A549 (cell line): ENCODE measurements at regions not wholly inside any gene's neighbourhood (a gene's known extent, or its start where the extent isn't known, plus 50 kb on each side); places are given as distances from the start of the nearest gene placed in this dataset.

Source experiments
- ATAC-seq, 2 experiments: fragments of 200-7000 bp in 1 of 2; fragments of >200 bp in 1 of 2; cut with Nextera tagmentation in 1 of 2; cut with Tn5 transposase in 1 of 2; 3 replicates each; pipeline versions ENCODE4 v1.8.0 to v1.9.1; 2018 to 2020; ENCODE audit warnings: mild to moderate bottlenecking in 1 of 2, moderate library complexity in 1 of 2
- CTCF ChIA-PET: fragments of 300-600 bp; sonication (Branson Sonifier 250); formaldehyde crosslinking; extraction: SDS; loops from one replicate; lab custom pipeline; 2021; ENCODE audit warnings: antibody characterized with exemption, inconsistent platforms; lab: Yijun Ruan, JAX
- POLR2A ChIA-PET: fragments of 350-600 bp; formaldehyde crosslinking; extraction: SDS; loops from one replicate; lab custom pipeline; 2021; ENCODE audit warnings: antibody characterized with exemption, inconsistent platforms; lab: Yijun Ruan, JAX
- DNase-seq, 2 experiments: peaks; one replicate each; pipeline versions ENCODE4 v3.0.0 to v3.0.0-alpha.2; 2011 to 2016; ENCODE audit warnings: low read depth in 1 of 2, low spot score in 1 of 2
- FAIRE-seq: peaks from 2 replicates; lab custom pipeline; 2011; peaks lifted over from hg19 to GRCh38; lab: Jason Lieb, UNC
- H3K27ac ChIP-seq, 2 experiments: fragments of >200 bp; sonication (Bioruptor Twin); formaldehyde crosslinking; 3 replicates each; pipeline ENCODE4 v1.5.1; 2016 to 2017
- H3K4me1 ChIP-seq: fragments of >200 bp; sonication (Bioruptor Twin); formaldehyde crosslinking; 3 replicates; pipeline ENCODE4 v1.6.1; 2016
- H3K4me2 ChIP-seq: fragments of >200 bp; sonication (Bioruptor Twin); formaldehyde crosslinking; 3 replicates; pipeline ENCODE4 v1.6.1; 2016
- H3K4me3 ChIP-seq: fragments of >200 bp; sonication (Bioruptor Twin); formaldehyde crosslinking; 3 replicates; pipeline ENCODE4 v1.5.1; 2016
- H3K9me3 ChIP-seq: fragments of >200 bp; sonication (Bioruptor Twin); formaldehyde crosslinking; 3 replicates; pipeline ENCODE4 v1.6.1; 2016
- ATOH8 ChIP-seq: fragments of 250-450 bp; sonication (Bioruptor Pico); IDR thresholded peaks from 2 replicates; pipeline ENCODE4 v1.5.0; 2020; ENCODE audit warnings: low read depth, mild to moderate bottlenecking, moderate library complexity
- CBX2 ChIP-seq: fragments of 200-600 bp; sonication (generic); IDR thresholded peaks from 2 replicates; pipeline ENCODE4 v1.6.1; 2016; ENCODE audit warnings: low read depth, mild to moderate bottlenecking, borderline replicate concordance
- CEBPB ChIP-seq, 2 experiments: fragments of >200 bp in 1 of 2; sonication (Bioruptor Twin) in 1 of 2; formaldehyde crosslinking in 1 of 2; IDR thresholded peaks; 2 replicates each; pipeline ENCODE4 v1.6.1; 2012 to 2016
- CHD2 ChIP-seq: fragments of 150-350 bp; IDR thresholded peaks from 2 replicates; pipeline ENCODE4 v1.6.1; 2014; ENCODE audit warnings: low read length; ENCODE audit not compliant: partially characterized antibody
- E2F6 ChIP-seq: IDR thresholded peaks from 2 replicates; pipeline ENCODE4 v1.6.1; 2012; ENCODE audit warnings: low read depth, borderline replicate concordance
- EHMT2 ChIP-seq: fragments of 200-600 bp; sonication (generic); IDR thresholded peaks from 2 replicates; pipeline ENCODE4 v1.6.1; 2016; ENCODE audit warnings: antibody characterized with exemption, low read depth, mild to moderate bottlenecking, moderate library complexity
- ELK1 ChIP-seq: fragments of 150-350 bp; IDR thresholded peaks from 2 replicates; pipeline ENCODE4 v1.6.1; 2014; ENCODE audit warnings: low read depth, mild to moderate bottlenecking, low read length
- FOSB ChIP-seq: fragments of 250-450 bp; sonication (Bioruptor Pico); IDR thresholded peaks from 2 replicates; pipeline ENCODE4 v1.5.0; 2020; ENCODE audit warnings: mild to moderate bottlenecking, moderate library complexity
- GATA3 ChIP-seq: IDR thresholded peaks from 2 replicates; pipeline ENCODE4 v1.6.1; 2012; ENCODE audit warnings: borderline replicate concordance
- HDAC2 ChIP-seq: fragments of 200-600 bp; sonication (generic); IDR thresholded peaks from 2 replicates; pipeline ENCODE4 v1.6.1; 2016
- HES2 ChIP-seq: fragments of >200 bp; sonication (Bioruptor Twin); formaldehyde crosslinking; IDR thresholded peaks from 2 replicates; pipeline ENCODE4 v1.6.1; 2016
- HOXB13 ChIP-seq: fragments of 250-450 bp; sonication (Bioruptor Pico); IDR thresholded peaks from 2 replicates; pipeline ENCODE4 v1.5.0; 2020; ENCODE audit warnings: low read depth, mild to moderate bottlenecking, moderate library complexity
- KDM1A ChIP-seq: fragments of 200-600 bp; sonication (generic); IDR thresholded peaks from 2 replicates; pipeline ENCODE4 v1.6.1; 2016; ENCODE audit warnings: low read depth, mild to moderate bottlenecking
- MAFK ChIP-seq: fragments of 450-650 bp; IDR thresholded peaks from 2 replicates; pipeline ENCODE4 v1.6.1; 2014; ENCODE audit not compliant: partially characterized antibody
- MYC ChIP-seq: IDR thresholded peaks from 2 replicates; pipeline ENCODE4 v1.6.1; 2012; ENCODE audit warnings: mild to moderate bottlenecking, inconsistent platforms, low read length, improper control_type of control experiment, borderline replicate concordance
- NPAS2 ChIP-seq: fragments of 250-450 bp; sonication (Bioruptor Pico); IDR thresholded peaks from 2 replicates; pipeline ENCODE4 v1.8.0; 2022; ENCODE audit warnings: mild to moderate bottlenecking, moderate library complexity, borderline replicate concordance
- NR3C1 ChIP-seq: fragments of >200 bp; sonication (Bioruptor Twin); formaldehyde crosslinking; IDR thresholded peaks from 3 replicates; pipeline ENCODE4 v1.6.1; 2017
- POLR2AphosphoS2 ChIP-seq: conservative IDR thresholded peaks from 2 replicates; pipeline ENCODE4 v1.6.1; 2012; ENCODE audit warnings: low read length, improper control_type of control experiment, inconsistent platforms
- RAD21 ChIP-seq, 2 experiments: fragments of >200 bp in 1 of 2; sonication (Bioruptor Twin) in 1 of 2; formaldehyde crosslinking in 1 of 2; IDR thresholded peaks in 1 of 2; conservative IDR thresholded peaks in 1 of 2; 2 replicates in 1 of 2; 3 replicates in 1 of 2; pipeline ENCODE4 v1.6.1; 2012 to 2018; ENCODE audit warnings: inconsistent platforms in 1 of 2
- RCOR1 ChIP-seq: fragments of 150-350 bp; IDR thresholded peaks from 2 replicates; pipeline ENCODE4 v1.6.1; 2014; ENCODE audit warnings: antibody characterized with exemption, low read length, low read depth
- RFX5 ChIP-seq: fragments of 450-650 bp; IDR thresholded peaks from 2 replicates; pipeline ENCODE4 v1.7.1; 2014; ENCODE audit warnings: antibody characterized with exemption, mild to moderate bottlenecking, moderate library complexity
- TFCP2L1 ChIP-seq: fragments of 250-450 bp; sonication (Bioruptor Pico); IDR thresholded peaks from 2 replicates; pipeline ENCODE4 v1.5.0; 2021; ENCODE audit warnings: mild to moderate bottlenecking
- TP53 ChIP-seq: fragments of 250-450 bp; sonication (Bioruptor Pico); IDR thresholded peaks from 2 replicates; pipeline ENCODE4 v1.5.0; 2021; ENCODE audit warnings: mild to moderate bottlenecking, moderate library complexity
- USF2 ChIP-seq: fragments of 450-650 bp; IDR thresholded peaks from 2 replicates; pipeline ENCODE4 v1.6.1; 2014; ENCODE audit warnings: antibody characterized with exemption
- ZNF302 ChIP-seq: fragments of 250-450 bp; sonication (Bioruptor Pico); IDR thresholded peaks from 2 replicates; pipeline ENCODE4 v1.9.0; 2021; ENCODE audit warnings: inconsistent platforms, mild to moderate bottlenecking, moderate library complexity
- ZSCAN20 ChIP-seq: fragments of 250-450 bp; sonication (Bioruptor Pico); IDR thresholded peaks from 2 replicates; pipeline ENCODE4 v1.8.0; 2022; ENCODE audit warnings: mild to moderate bottlenecking, moderate library complexity
- WGBS: methylation state at CpG from one replicate; pipeline ENCODE4 v1.1.6; 2017; ENCODE audit errors: missing lambda C conversion rate; 5-methylcytosine and 5-hydroxymethylcytosine counted together

- 13% methylated on average over 4 of the region's 4 CpGs for WGBS
- CTCF ChIA-PET = no interaction called here
- TF ChIP-seq USF2 (no peak), MYC (no peak), TFCP2L1 (CRISPR knock-in tag) (no peak), CBX2 (no peak), NPAS2 (no peak), E2F6 (no peak), RAD21 (conservative IDR thresholded peaks at IDR 0.05 in 1 of 2, IDR thresholded peaks at IDR 0.05 in 1 of 2) (no peak), ZNF302 (no peak), ELK1 (no peak), FOSB (no peak), KDM1A (no peak), GATA3 (no peak), POLR2AphosphoS2 (no peak), HES2 (no peak), CEBPB (IDR thresholded peaks at IDR 0.05) (no peak), HOXB13 (no peak), RCOR1 (no peak), ATOH8 (CRISPR knock-in tag) (no peak), TP53 (CRISPR knock-in tag) (no peak), MAFK (no peak)
Measured at GRCh38 chr4:18422685-18423084, 401.1 kb upstream of the LCORL start.

GRCh38 chr4:18421519-18421918 is 400.0 kb upstream of the LCORL start:
- ATAC-seq (no peak), DNase-seq (no peak), FAIRE-seq (no peak)
- ChIA-PET CTCF (no interaction called here), POLR2A (no interaction called here)
- TF ChIP-seq HDAC2 = no peak
- TF ChIP-seq HES2 = no peak
- TF ChIP-seq EHMT2 = no peak
- TF ChIP-seq RFX5 = no peak
- TF ChIP-seq CHD2 = no peak
- TF ChIP-seq USF2 = no peak
- no peak for TF ChIP-seq ZSCAN20 (CRISPR knock-in tag)
- TF ChIP-seq NR3C1 = no peak
- TF ChIP-seq TP53 (CRISPR knock-in tag) = no peak
- no peak overlapping the region for H3K4me2 ChIP-seq
- H3K4me1 ChIP-seq = no peaks in the 10 kb centered on the region
- WGBS = 0% methylated on average over 2 of the region's 2 CpGs
- H3K27ac ChIP-seq = no peak overlapping the region
- H3K9me3 ChIP-seq = no peaks in the 10 kb centered on the region
- no peak overlapping the region for H3K4me3 ChIP-seq

More at GRCh38 chr4:18422685-18423084, 401.1 kb upstream of the LCORL start:
- Histone ChIP-seq H3K27ac (no peak overlapping the region), H3K4me2 (no peak overlapping the region), H3K4me3 (no peak overlapping the region), H3K4me1 (no peaks in the 10 kb centered on the region), H3K9me3 (no peaks in the 10 kb centered on the region)
- POLR2A ChIA-PET = no interaction called here
- DNase-seq = no peak
- FAIRE-seq = no peak
- ATAC-seq = no peak
